NCI-H2081 (cell line): ENCODE measurements at regions not wholly inside any gene's neighbourhood (a gene's known extent, or its start where the extent isn't known, plus 50 kb on each side); places are given as distances from the start of the nearest gene placed in this dataset.

Source experiments
- DNase-seq, 2 experiments: peaks; one replicate each; lab custom pipeline; 2025; lab: John Stamatoyannopoulos, UW

GRCh38 chr11:15730263-15730994 lies 615.7 kb downstream of the INSC start:
- DNase-seq, result no peak

GRCh38 chr11:15730995-15731385 lies 616.3 kb downstream of the INSC start:
- no peak for DNase-seq

- no peak for DNase-seq
Measured at GRCh38 chr11:15735706-15736105, 620.6 kb downstream of the SOX6 start.

GRCh38 chr11:15737320-15737719 lies 619.0 kb downstream of the SOX6 start:
- DNase-seq, result no peak

GRCh38 chr11:15738931-15739330 lies 617.4 kb downstream of the SOX6 start:
- no peak for DNase-seq

GRCh38 chr11:15742626-15743519 lies 613.5 kb downstream of the SOX6 start:
- DNase-seq, result peak in 1 of 2 experiments; percentile 4

GRCh38 chr11:15744693-15745092 lies 611.7 kb downstream of the SOX6 start:
- DNase-seq, result no peak

- no peak for DNase-seq
Measured at GRCh38 chr11:15745266-15745665, 611.1 kb downstream of the SOX6 start.

- DNase-seq, result no peak
Measured at GRCh38 chr11:15747671-15748070, 608.7 kb downstream of the SOX6 start.

- no peak for DNase-seq
Measured at GRCh38 chr11:15748132-15748531, 608.2 kb downstream of the SOX6 start.

- DNase-seq, result no peak
Measured at GRCh38 chr11:15748741-15749140, 607.6 kb downstream of the SOX6 start.

- peak; percentile 82 to 94 for DNase-seq
Measured at GRCh38 chr11:15750535-15751308, 605.6 kb downstream of the SOX6 start.

GRCh38 chr11:15754221-15754620 lies 602.1 kb downstream of the SOX6 start:
- no peak for DNase-seq

GRCh38 chr11:15757048-15757698 lies 599.2 kb downstream of the SOX6 start:
- no peak for DNase-seq

GRCh38 chr11:15758857-15759465 lies 597.4 kb downstream of the SOX6 start:
- DNase-seq, result no peak

GRCh38 chr11:15761235-15761634 lies 595.1 kb downstream of the SOX6 start:
- DNase-seq, result no peak

- DNase-seq, result no peak
Measured at GRCh38 chr11:15764326-15764725, 592.0 kb downstream of the SOX6 start.

- DNase-seq, result no peak
Measured at GRCh38 chr11:15764948-15765347, 591.4 kb downstream of the SOX6 start.

GRCh38 chr11:15765530-15765929 lies 590.8 kb downstream of the SOX6 start:
- no peak for DNase-seq

- DNase-seq, result no peak
Measured at GRCh38 chr11:15768321-15768720, 588.0 kb downstream of the SOX6 start.

- no peak for DNase-seq
Measured at GRCh38 chr11:15769203-15769602, 587.1 kb downstream of the SOX6 start.
